HT-29 (cell line): ENCODE measurements at regions not wholly inside any gene's neighbourhood (a gene's known extent, or its start where the extent isn't known, plus 50 kb on each side); places are given as distances from the start of the nearest gene placed in this dataset.
"Not testable (repeated sequence)": the region's sequence is repeated elsewhere in the genome, so short reads cannot be mapped to it uniquely, and the experiment has no call there.

Source experiments
- DNase-seq: peaks from one replicate; pipeline ENCODE4 v3.0.0-alpha.2; 2015; ENCODE audit warnings: low spot score

DNA sequence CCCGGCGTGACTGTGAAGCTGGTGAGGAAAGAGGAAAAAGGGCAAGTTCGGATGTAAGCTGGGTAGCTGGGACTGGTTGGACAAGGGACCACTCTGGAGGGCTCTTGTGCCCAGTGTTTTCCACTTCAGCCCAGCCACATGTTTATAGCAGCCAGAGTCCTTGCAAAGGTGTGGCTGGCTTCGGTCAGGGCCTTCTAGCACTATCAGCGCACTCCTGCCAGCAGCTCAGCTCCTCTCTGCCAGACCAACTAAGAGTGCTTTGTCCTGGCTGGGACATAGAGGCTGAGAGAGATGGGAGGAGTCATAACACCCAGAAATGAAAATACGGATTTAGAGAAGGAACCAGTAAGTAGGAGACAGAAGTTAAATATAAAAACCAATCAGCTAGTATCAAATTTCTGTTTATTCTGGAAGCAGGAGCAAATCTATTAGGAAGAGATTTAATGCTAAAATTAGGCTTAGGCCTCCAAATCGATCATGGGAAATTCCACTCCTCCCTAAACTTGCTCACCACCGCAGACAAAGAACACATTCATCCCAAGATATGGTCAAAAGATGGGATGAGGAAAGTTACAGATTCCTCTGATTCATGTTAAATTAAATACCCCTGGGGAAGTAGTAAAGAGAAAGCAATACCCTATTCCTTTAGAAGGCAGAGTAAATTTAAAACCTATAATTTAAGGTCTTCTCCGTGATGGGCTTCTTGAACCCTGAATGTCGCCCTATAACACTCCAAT is 135.0 kb downstream of the RALA start:
- no peak for DNase-seq

GRCh38 chr7:39761449-39761848 is 138.1 kb downstream of the RALA start:
- no peak for DNase-seq

DNA sequence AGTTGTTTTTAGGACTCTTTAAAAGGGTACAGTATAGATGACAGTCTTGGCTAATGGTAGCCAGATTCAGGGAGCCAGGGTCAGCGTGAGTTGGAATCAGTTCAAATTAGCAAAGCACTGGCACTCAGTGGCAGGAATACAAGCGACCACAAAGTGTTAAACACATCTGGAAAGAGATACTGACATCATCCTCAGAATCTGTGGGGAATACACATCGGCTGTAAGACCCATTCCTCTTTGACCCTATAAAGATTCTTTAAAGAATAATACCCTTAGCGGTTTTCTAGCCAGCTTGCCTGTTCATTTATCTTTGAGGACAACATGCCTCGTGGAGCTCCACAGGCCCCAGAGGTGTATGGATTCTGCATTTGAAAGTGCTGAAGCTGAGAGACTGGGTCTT is 139.1 kb downstream of the RALA start:
- DNase-seq: not testable (repeated sequence)

- not testable (repeated sequence) for DNase-seq
Observed at GRCh38 chr7:39762881-39763280, 139.5 kb downstream of the RALA start.

- DNase-seq: not testable (repeated sequence)
Observed at GRCh38 chr7:39765833-39766232, 142.5 kb downstream of the RALA start.

DNA sequence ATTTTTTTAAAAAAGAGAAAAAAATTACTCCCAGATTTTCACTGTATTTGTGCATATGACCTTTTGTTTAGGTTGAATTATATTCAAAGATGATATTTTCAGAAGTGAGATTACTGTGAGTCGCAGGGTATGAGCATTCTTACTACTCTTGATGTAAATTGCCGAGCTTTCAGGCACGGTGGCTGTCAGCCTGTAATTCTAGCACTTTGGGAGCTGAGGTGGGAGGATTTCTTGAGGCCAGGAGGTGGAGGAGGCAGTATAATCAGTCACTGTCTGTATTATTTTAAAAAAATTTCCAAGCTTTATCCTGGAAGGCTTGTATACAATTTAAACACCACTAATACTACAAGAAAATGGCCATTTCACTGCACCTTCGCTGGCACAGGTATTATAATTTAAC is 145.1 kb downstream of the RALA start:
- not testable (repeated sequence) for DNase-seq

- DNase-seq: not testable (repeated sequence)
Observed at GRCh38 chr7:39774341-39774851, 151.0 kb downstream of the RALA start.

DNA sequence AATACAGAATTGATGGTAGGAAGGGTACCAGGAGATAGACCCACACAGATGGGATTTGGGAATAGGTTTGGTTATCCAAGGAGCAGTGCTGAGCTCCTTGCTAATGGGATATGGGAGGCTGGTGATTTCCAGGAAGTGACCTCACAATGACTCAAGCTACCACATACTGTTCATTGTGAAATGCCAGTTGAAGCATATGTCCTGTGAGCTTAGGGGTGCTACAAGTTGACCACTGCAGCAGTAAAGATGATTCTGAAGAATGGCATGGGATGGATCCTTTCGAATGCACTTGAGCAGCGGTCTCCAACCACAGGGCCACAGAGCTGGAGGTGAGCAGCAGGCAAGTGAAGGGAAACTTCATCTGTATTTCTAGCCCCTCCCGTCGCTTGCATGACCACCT is 158.2 kb downstream of the RALA start:
- not testable (repeated sequence) for DNase-seq

DNA sequence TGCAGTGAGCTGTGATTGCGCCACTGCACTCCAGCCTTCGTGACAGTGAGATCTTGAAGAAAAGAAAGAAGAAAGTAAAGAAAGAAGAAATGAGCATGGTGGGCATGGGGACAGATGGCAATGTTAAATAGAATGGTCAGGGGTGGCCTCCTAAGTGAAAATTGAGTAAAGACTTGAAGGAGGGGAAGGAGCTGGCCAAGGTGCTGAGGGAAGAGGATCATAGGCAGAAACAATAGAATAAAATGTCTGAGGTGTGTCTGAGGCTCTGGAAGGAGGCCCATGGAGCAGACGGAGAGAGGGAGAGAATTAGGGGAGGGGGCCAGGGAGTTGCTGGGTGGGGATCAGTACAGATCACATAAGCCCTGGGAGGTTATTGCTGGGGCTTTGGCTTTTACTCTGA is 163.1 kb downstream of the RALA start:
- not testable (repeated sequence) for DNase-seq

GRCh38 chr7:39791035-39791434 is 159.0 kb upstream of the CDK13 start:
- not testable (repeated sequence) for DNase-seq

DNA sequence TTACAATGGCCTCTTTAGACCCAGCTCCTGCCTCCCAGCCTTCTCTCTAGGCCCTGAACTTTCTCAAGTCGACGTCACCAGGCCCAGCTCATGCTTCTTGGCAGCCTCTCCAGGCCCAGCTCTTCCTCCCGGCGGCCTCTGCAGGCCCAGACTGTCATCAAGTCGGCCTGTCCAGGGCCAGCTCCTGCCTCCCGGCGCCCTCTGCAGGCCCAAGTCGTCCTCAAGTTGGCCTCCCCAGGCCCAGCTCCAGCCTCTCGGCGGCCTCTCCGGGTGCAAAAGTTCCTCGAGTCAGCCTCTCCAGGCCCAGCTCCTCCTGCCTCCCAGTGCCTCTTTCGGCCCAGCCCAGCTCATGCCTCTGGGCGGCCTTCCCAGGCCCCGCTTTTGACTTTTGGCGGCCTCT is 158.1 kb upstream of the CDK13 start:
- not testable (repeated sequence) for DNase-seq

- not testable (repeated sequence) for DNase-seq
Observed at GRCh38 chr7:39793026-39793425, 157.0 kb upstream of the CDK13 start.

DNA sequence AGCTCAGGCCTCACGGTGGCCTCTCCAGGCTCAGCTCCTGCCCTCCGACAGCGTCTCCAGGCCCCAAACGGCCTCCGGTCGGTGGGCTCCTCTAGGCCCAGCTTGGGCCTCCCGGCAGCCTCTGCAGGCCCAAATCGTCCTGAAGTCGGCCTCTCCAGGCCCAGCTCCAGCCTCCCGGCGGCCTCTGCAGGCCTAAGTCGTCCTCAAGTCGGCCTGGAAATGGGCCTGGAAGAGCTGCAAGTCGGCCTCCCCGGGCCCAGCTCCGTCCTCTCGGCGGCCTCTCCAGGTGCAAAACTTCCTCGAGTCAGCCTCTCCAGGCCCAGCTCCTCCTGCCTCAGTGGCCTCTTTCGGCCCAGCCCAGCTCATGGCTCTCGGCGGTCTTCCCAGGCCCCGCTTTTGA is 156.2 kb upstream of the CDK13 start:
- DNase-seq: not testable (repeated sequence)

DNA sequence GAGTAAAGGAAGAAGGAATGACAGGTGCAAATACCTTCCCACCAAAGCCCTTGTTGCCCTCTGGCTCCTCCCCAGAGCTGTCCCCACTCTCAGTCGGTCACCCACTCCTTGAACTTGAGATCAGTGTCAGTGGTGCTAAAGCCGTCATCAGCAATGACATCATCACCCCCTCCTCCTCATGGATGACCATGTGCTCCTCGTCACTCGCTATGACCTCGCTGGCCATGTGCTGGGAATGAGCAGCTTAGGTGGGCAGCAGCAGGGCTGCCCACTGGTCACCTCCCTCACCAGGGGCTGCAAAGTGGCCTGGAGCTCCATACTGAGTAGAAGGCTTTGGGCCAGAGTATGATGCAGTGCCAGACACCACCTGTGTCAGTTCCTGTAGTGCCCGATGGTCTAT is 153.1 kb upstream of the CDK13 start:
- DNase-seq: not testable (repeated sequence)

DNA sequence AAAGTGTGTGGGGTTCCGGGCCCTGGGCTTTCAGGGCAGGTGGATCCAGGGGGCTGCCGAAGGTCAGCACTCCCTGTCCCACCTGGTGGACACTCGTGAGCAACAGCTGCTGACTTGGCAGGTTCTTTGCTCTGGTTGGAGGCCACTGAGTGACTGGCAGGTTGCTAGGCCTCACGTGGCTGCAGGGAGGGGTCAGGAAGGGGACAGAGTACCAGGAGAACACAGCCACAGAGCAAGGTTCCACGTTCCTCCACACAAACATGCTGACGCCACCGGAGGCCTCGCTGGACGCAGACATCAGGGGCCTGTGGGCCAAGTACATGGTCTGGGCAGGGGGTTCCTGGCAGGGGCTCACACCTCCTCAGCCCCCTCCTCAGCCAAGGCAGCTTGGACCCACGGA is 152.0 kb upstream of the CDK13 start:
- DNase-seq: not testable (repeated sequence)

GRCh38 chr7:39808796-39809481 is 141.1 kb upstream of the CDK13 start:
- DNase-seq: no peak

DNA sequence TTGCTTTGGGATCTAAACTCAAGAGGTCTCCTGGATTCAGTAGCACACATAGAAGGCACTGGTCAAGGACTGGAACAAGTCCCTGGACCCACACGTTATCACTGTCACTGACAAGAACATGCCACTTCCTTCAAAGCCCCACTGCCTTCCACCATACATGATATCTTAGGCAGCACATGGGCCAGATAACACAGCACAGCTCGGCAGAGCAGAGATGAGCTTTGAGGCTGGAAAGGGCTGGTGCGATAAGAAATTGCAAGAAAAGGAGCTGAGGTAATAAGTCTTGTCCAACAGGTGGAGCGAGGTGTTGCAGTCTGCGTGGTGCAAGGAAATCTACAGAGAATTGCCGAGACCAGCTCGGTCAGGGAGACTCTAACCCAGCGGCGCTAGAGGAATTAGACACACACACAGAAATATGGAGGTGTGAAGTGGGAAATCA is 139.8 kb upstream of the CDK13 start:
- peak; percentile 42 for DNase-seq

DNA sequence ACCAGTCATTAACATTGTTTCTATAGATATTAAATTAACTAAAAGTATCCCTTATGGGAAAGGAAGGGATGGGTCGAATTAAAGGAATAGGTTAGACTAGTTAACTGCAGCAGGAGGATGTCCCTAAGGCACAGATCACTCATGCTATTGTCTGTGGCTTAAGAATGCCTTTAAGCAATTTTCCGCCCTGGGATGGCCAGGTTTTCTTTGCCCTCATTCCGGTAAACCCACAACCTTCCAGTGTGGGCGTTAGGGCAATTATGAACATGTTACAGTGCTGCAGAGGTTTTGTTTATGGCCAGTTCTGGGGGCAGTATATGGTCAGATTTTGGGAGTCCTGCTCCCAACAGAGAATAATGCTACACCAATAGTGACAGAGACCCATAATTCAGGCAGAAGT is 139.3 kb upstream of the CDK13 start:
- no peak for DNase-seq

- peak; percentile 13 for DNase-seq
Observed at GRCh38 chr7:39811161-39811614, 138.9 kb upstream of the CDK13 start.

DNA sequence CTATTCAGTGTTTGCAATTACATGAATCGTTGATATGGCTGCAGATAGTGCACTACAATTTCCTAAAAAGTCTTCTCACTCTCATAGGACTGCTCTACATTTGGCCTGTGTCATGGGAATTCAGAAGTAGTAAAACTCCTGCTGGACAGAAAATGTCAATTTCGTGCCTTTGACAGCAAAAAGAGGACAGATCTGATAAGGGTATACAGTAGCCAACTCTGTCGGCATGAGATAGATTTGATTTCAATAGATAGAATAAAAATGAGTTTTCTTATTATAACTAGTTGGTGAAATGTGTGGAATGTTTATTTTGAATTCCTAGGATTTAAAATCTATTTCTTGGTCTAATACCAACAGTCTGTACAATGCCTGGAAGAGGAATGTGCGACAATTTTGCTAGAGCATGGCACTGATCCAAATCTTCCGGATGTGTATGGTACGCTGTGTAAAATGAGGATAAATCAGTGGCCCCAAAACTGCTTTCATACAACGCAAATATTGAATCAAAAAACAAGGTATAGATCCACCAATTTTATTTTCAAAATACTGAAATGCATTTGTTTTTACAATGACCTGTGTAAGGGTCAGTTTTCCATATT is 133.5 kb upstream of the CDK13 start:
- no peak for DNase-seq

DNA sequence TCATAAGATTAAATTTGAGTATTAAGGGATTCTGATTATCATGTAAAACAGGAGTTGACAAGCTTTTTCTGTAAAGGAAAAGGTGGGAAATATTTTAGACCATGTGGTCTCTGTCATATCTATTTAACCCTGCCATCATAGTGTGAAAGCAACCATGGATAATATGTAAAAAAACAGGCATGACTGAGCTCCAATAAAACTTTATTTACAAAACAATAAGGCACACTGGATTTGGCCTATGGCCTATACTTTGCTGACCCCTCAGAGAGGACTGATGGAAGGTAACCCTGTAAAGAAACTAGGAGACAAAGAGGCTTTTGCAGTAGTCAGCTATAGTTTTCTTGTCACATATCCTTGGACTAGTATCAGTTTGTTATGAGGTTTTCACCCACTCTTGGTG is 130.5 kb upstream of the CDK13 start:
- DNase-seq: no peak

GRCh38 chr7:39824456-39825200 is 125.4 kb upstream of the CDK13 start:
- DNase-seq: no peak
